ENCODE measurements at regions not wholly inside any gene's neighbourhood (a gene's known extent, or its start where the extent isn't known, plus 50 kb on each side); places are given as distances from the start of the nearest gene placed in this dataset.
"Not testable (repeated sequence)": the region's sequence is repeated elsewhere in the genome, so short reads cannot be mapped to it uniquely, and the experiment has no call there.

DNA sequence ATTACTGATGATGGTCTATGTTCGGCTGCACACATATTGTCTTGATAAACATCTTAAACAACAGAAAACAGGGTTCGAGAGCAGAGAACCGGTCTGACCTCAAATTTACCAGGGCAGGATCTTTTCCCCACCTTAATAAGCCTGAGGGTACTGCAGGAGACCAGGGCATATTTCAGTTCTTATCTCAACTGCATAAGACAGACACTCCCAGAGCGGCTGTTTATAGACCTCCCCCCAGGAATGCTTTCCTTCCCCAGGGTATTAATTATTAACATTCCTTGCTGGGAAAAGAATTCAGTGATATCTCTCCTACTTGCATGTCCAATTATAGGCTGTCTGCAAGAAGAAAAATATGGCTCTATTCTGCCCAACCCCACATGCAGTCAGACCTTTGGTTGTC lies 871.6 kb downstream of the DNAH5 start:
- not testable (repeated sequence) for H3K36me3 Mint-ChIP-seq (ENCODE audit: insufficient read depth); H3K27me3 Mint-ChIP-seq; ATAC-seq (replicated peaks); H3K27ac Mint-ChIP-seq; DNase-seq; H3K4me3 Mint-ChIP-seq; H3K4me1 Mint-ChIP-seq (ENCODE audit: low read depth in 2 of 2)
- peaks cover 5 to 26% of the 10 kb centered on the region in 2 donors for H3K9me3 Mint-ChIP-seq

DNA sequence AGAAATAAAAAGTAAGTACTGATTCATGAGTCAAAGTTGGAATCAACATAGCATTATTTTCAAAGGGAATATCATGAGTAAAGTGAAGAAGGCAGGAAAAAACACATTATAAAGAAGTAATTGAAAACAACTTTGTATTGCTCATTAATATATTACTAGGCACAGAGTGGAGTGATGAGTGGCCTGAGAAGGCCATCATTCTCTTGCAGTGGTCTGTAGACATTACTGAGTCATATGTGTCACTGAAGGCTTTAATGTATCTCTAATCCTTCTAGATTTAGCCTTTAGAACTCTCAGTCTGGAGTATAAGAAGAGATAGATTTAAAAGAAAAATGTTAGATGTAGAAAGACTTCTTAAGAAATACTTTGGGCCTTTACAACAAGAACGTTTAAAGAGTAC lies 881.4 kb downstream of the DNAH5 start:
- Mint-ChIP-seq H3K27ac (no peak overlapping the region), H3K27me3 (no peaks in the 10 kb centered on the region), H3K4me3 (no peak overlapping the region), H3K36me3 (ENCODE audit: insufficient read depth) (no peaks in the 10 kb centered on the region), H3K4me1 (ENCODE audit: low read depth in 2 of 2) (no peaks in the 10 kb centered on the region), H3K9me3 (peaks cover 0 to 1% of the 10 kb centered on the region in 2 donors)
- no peak for DNase-seq
- no peak for ATAC-seq (replicated peaks)

DNA sequence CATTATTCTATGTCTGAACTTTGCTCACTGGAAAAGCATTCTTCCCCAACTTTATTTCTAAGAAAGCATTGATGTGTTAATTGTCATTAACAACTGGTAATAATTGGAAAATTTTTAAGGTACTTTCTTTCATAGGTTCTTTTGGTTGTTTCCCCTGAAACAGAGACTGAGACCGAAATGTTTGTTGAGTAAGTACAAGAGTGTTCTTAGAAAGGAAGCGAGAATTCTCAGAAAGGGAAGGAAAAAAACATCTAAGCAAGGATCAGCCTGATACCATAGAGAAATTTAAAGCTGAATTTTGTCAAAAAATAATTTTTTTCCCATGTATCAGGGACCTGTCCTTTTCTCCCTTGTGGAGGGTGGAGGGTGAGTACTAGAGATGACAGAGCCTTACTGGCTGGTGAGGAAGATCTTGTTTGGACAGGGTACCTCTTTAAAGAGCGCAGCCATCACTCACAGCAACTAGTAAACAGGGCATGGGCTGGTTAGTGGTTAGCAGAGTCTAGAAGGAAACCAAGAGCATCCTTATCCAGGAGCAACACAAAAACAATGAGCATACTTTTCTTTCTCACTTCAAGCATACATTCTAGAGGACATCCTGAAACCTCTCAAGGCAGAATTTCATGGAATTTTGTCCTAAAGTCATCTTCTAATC lies 898.5 kb downstream of the DNAH5 start:
- DNase-seq (no peak), ATAC-seq (replicated peaks) (no peak)
- Mint-ChIP-seq H3K9me3 (peaks cover 7% of the 10 kb centered on the region in 2 donors), H3K36me3 (ENCODE audit: insufficient read depth) (no peaks in the 10 kb centered on the region), H3K4me1 (ENCODE audit: low read depth in 2 of 2) (no peaks in the 10 kb centered on the region), H3K27ac (no peak overlapping the region), H3K4me3 (no peak overlapping the region), H3K27me3 (no peaks in the 10 kb centered on the region)

DNA sequence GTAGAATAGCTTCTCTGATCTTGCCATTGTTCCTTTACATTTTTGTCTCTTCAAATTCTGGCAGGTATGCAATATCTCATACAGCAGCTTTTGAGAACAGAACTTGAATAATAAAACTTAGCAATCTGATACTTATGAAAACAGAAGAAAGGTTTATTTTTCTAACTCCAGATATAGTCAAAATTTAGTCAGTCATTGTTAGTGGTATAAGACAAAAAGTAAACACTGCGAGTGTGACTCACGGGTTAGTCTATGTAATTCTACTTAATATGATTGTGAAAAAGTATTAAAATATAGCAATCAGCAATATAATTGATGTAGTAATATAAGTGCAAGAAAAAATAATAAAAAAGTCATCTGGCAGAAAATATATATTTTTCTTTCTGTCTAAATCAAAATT lies 910.4 kb downstream of the DNAH5 start:
- H3K4me1 Mint-ChIP-seq (ENCODE audit: low read depth in 2 of 2): no peaks in the 10 kb centered on the region
- H3K4me3 Mint-ChIP-seq: no peak overlapping the region
- H3K9me3 Mint-ChIP-seq: no peaks in the 10 kb centered on the region
- no peak overlapping the region for H3K27ac Mint-ChIP-seq
- DNase-seq (no peak), ATAC-seq (replicated peaks) (no peak)
- H3K27me3 Mint-ChIP-seq: no peaks in the 10 kb centered on the region
- H3K36me3 Mint-ChIP-seq (ENCODE audit: insufficient read depth): no peaks in the 10 kb centered on the region

DNA sequence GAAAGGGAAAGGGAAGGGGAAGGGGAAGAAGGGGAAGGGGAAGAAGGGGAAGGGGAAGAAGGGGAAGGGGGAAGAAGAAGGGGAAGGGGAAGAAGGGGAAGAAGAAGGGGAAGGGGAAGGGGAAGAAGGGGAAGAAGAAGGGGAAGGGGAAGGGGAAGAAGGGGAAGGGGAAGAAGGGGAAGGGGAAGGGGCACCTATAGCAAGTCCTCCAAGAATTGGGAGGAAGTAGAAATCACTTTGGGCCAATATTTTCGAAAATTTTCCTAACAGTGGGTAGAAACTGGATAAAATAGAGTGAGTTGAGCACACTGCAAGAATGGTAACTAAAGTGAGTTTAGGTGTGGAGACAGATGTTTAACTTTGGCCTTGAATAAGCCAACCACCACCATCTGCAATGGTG lies 915.3 kb downstream of the DNAH5 start:
- H3K4me1 Mint-ChIP-seq (ENCODE audit: low read depth in 2 of 2): no peaks in the 10 kb centered on the region
- H3K27ac Mint-ChIP-seq: no peak overlapping the region
- no peak for ATAC-seq (replicated peaks)

DNA sequence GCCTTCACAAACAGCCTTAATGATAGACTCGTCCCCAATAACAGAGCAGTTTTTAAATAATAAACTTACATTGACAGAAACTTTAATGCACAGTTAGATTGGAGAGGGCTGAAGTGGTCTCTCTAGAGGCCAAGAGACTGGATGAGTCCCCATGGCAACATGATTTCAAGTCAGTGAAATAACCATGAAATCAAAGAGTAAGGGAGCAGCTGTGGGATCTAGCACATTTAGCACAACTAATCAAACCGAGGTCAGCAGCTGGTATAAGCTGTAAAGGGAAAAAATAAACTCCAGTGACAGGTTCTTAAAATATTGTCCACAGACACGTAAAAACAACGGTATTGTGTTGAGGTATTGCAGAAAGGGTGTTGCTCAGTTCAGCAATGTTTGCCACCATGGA lies 916.6 kb downstream of the DNAH5 start:
- Mint-ChIP-seq H3K9me3 (no peaks in the 10 kb centered on the region), H3K27me3 (no peaks in the 10 kb centered on the region), H3K27ac (no peak overlapping the region), H3K36me3 (ENCODE audit: insufficient read depth) (no peaks in the 10 kb centered on the region), H3K4me3 (no peak overlapping the region), H3K4me1 (ENCODE audit: low read depth in 2 of 2) (no peaks in the 10 kb centered on the region)
- no peak for DNase-seq
- ATAC-seq (replicated peaks): no peak

More for the DNA sequence above, 915.3 kb downstream of the DNAH5 start:
- no peak overlapping the region for H3K4me3 Mint-ChIP-seq
- no peaks in the 10 kb centered on the region for H3K27me3 Mint-ChIP-seq
- H3K36me3 Mint-ChIP-seq (ENCODE audit: insufficient read depth): no peaks in the 10 kb centered on the region
- no peaks in the 10 kb centered on the region for H3K9me3 Mint-ChIP-seq
- no peak for DNase-seq

DNA sequence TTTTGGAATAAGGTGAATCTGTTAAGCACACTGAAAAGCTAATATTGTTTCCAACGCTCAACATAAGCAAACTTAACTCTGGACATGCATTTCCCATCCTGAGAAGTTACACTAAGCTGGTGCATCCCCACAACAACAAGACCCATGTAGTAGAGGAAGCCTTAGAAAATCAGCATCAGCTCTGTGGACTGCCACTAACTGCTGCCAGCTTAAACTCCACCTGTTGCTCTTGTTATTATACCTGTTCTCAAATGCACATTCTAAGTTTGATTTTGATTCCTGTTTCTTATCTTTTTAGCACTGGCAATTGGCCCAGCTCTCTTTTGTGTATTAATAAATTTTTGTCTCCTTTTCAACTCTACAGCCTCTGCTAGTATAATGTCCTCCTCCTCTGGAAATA lies 924.8 kb downstream of the DNAH5 start:
- H3K27ac Mint-ChIP-seq: no peak overlapping the region
- ATAC-seq (replicated peaks) (no peak), DNase-seq (no peak)
- H3K4me1 Mint-ChIP-seq (ENCODE audit: low read depth in 2 of 2): peaks cover 0 to 2% of the 10 kb centered on the region in 2 donors
- no peaks in the 10 kb centered on the region for H3K36me3 Mint-ChIP-seq (ENCODE audit: insufficient read depth)
- H3K27me3 Mint-ChIP-seq: no peaks in the 10 kb centered on the region
- no peak overlapping the region for H3K4me3 Mint-ChIP-seq
- H3K9me3 Mint-ChIP-seq: peaks cover 0 to 1% of the 10 kb centered on the region in 2 donors

DNA sequence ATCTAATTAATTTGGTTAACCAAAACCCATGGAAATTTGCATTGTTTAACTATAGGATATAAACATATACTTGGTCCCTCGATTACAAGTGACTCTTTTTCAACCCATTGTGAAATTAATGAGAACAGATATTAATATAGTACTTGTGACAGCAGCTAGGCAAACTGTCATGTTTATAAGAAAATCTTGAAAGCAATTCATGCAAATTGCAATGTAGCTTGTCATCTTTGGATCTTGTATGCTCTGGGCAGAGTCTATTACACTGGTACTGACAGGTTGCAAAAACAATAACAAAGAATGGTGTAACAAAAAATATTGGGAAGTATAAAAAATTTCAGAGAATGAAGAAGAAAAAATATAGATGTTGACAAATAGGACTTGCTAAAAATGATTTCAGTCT lies 941.0 kb downstream of the DNAH5 start:
- H3K9me3 Mint-ChIP-seq: peaks cover 0 to 6% of the 10 kb centered on the region in 2 donors

DNA sequence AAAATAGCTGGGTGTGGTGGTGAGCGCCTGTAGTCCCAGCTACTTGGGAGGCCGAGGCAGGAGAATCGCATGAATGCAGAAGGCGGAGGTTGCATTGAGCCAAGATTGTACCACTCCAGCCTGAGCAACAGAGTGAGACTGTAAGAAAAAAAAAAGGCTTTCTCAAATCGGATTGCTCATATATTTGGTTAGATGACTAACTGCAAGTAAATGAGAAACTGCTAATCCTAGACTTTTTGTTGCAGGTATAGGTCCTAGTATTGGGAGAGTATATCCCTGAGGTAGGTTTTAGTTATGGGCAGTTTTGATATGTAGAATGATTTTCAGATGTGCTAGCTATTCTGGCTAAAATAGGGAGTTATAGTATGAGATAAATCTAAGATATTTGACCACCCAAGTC lies 944.8 kb downstream of the DNAH5 start:
- DNase-seq (no peak), ATAC-seq (replicated peaks) (no peak)
- H3K9me3 Mint-ChIP-seq: peaks cover 0 to 8% of the 10 kb centered on the region in 2 donors
- no peaks in the 10 kb centered on the region for H3K27me3 Mint-ChIP-seq
- H3K4me1 Mint-ChIP-seq (ENCODE audit: low read depth in 2 of 2): no peaks in the 10 kb centered on the region
- no peak overlapping the region for H3K4me3 Mint-ChIP-seq
- H3K27ac Mint-ChIP-seq: no peak overlapping the region
- peaks cover 2% of the 10 kb centered on the region for H3K36me3 Mint-ChIP-seq (ENCODE audit: insufficient read depth)

More for the DNA sequence above, 941.0 kb downstream of the DNAH5 start:
- H3K27me3 Mint-ChIP-seq: no peaks in the 10 kb centered on the region
- no peaks in the 10 kb centered on the region for H3K4me1 Mint-ChIP-seq (ENCODE audit: low read depth in 2 of 2)
- H3K27ac Mint-ChIP-seq: no peak overlapping the region
- DNase-seq (no peak), ATAC-seq (replicated peaks) (no peak)
- H3K36me3 Mint-ChIP-seq (ENCODE audit: insufficient read depth): peaks cover 2% of the 10 kb centered on the region
- no peak overlapping the region for H3K4me3 Mint-ChIP-seq

DNA sequence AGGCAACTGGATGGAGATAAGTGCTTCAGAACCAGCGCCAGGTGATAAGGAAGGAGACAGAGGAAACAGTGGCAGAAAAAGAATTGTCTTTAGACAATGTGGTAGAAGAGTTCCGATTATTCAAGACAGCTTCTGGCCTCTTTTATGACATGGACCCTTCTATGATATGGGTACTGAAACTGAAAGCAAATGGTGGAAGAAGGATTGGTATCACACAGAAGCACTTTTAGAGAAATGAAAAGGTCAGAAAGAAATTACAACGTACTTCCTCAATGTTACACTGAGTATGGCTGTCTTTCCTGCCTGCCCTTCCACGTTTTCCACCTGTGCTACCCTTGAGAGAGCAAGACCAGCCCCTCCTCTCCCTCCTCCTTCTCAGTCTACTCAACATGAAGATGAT lies 959.3 kb downstream of the DNAH5 start:
- Mint-ChIP-seq H3K4me3 (no peak overlapping the region), H3K27me3 (no peaks in the 10 kb centered on the region), H3K36me3 (ENCODE audit: insufficient read depth) (no peaks in the 10 kb centered on the region), H3K9me3 (peaks cover 0 to 4% of the 10 kb centered on the region in 2 donors), H3K27ac (no peak overlapping the region), H3K4me1 (ENCODE audit: low read depth in 2 of 2) (no peaks in the 10 kb centered on the region)
- no peak for ATAC-seq (replicated peaks)
- no peak for DNase-seq

DNA sequence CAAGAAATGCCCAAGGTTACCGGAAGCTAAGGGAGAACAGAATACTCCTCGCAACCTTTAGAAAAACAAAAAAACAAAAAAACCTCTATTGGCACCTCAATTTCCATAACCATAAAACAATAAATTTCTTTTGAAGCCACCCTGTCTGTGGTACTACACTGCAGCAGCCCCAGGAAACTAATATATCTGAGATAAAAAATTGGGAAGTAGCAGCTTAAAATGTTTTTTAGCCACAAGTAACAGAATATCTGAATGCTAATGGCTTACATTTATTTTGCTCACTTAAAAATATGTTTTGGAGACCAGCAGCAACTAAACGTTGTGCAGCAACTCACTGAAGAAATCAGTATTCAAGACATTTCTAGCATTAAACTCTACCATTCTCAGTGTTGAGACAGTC lies 969.6 kb downstream of the DNAH5 start:
- H3K4me3 Mint-ChIP-seq: no peak overlapping the region
- ATAC-seq (replicated peaks): no peak
- no peak overlapping the region for H3K27ac Mint-ChIP-seq
- peaks cover 0 to 3% of the 10 kb centered on the region in 2 donors for H3K9me3 Mint-ChIP-seq
- H3K36me3 Mint-ChIP-seq (ENCODE audit: insufficient read depth): no peaks in the 10 kb centered on the region
- no peak for DNase-seq
- no peaks in the 10 kb centered on the region for H3K27me3 Mint-ChIP-seq
- H3K4me1 Mint-ChIP-seq (ENCODE audit: low read depth in 2 of 2): no peaks in the 10 kb centered on the region

DNA sequence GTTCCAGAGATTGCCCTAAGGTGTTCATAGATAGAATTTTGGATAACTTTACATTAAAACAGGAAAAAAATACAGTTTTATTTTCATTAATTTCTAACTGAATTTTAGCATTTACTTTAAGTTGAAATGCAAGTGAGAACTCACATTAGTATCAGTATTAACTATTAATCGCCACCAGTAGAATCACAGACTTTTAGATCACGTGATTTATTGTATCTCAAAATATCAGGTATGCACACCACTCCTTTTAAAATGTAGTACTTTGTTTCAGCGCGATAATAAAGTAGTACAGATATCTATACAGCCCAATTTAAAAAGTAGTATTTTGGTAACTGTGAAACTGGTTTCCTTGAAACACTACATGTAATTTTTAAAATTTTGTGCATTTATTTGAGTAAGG lies 978.7 kb downstream of the DNAH5 start:
- H3K4me1 Mint-ChIP-seq (ENCODE audit: low read depth in 2 of 2): no peaks in the 10 kb centered on the region
- peaks cover 0 to 3% of the 10 kb centered on the region in 2 donors for H3K9me3 Mint-ChIP-seq
- H3K4me3 Mint-ChIP-seq: no peak overlapping the region
- DNase-seq (no peak), ATAC-seq (replicated peaks) (no peak)
- H3K36me3 Mint-ChIP-seq (ENCODE audit: insufficient read depth): no peaks in the 10 kb centered on the region
- H3K27me3 Mint-ChIP-seq: no peaks in the 10 kb centered on the region
- H3K27ac Mint-ChIP-seq: no peak overlapping the region

DNA sequence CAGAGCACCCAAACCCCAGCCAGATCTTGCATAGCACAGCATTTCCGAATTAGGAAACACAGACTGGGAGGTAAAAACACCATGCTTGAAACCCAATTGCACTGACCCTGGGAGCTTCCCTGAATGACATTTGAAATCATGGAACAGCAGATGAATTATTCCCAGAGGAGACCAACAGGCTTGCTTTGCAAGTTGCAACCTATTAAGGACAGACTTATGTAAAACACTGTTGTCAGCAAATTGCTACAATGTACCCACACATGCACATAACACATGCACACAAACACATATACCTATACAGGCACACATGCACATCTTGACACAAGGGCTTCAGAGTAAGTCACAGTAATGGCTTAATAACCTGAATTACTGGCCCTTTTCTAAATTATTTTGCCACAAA lies 984.8 kb downstream of the DNAH5 start:
- H3K36me3 Mint-ChIP-seq (ENCODE audit: insufficient read depth): no peaks in the 10 kb centered on the region
- H3K9me3 Mint-ChIP-seq: no peaks in the 10 kb centered on the region
- ATAC-seq (replicated peaks) (no peak), DNase-seq (no peak)
- H3K27ac Mint-ChIP-seq: no peak overlapping the region
- H3K4me1 Mint-ChIP-seq (ENCODE audit: low read depth in 2 of 2): no peaks in the 10 kb centered on the region
- H3K4me3 Mint-ChIP-seq: no peak overlapping the region
- no peaks in the 10 kb centered on the region for H3K27me3 Mint-ChIP-seq

DNA sequence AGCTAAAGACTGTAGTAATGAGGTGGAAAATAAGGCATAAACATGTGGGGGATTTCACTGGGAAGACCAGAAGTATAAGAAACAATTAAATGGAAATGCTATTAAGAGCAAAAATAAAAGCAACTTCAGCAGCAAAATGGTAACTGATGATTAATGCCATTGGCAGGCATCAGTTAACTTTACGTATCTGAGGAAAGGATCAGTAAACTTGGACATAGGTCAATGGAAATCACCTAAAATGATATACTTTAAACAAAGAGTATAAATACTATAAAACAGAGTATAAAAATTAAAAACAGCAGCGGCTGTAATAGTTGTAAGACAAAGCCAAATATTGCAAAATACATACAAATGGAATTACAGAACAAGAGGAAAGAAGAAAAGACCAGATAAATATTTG lies 992.1 kb downstream of the DNAH5 start:
- ATAC-seq (replicated peaks) (no peak), DNase-seq (no peak)
- H3K27ac Mint-ChIP-seq: no peak overlapping the region
- H3K9me3 Mint-ChIP-seq: no peaks in the 10 kb centered on the region
- H3K27me3 Mint-ChIP-seq: no peaks in the 10 kb centered on the region
- H3K4me3 Mint-ChIP-seq: no peak overlapping the region
- no peaks in the 10 kb centered on the region for H3K36me3 Mint-ChIP-seq (ENCODE audit: insufficient read depth)
- peaks cover 0 to 2% of the 10 kb centered on the region in 2 donors for H3K4me1 Mint-ChIP-seq (ENCODE audit: low read depth in 2 of 2)

DNA sequence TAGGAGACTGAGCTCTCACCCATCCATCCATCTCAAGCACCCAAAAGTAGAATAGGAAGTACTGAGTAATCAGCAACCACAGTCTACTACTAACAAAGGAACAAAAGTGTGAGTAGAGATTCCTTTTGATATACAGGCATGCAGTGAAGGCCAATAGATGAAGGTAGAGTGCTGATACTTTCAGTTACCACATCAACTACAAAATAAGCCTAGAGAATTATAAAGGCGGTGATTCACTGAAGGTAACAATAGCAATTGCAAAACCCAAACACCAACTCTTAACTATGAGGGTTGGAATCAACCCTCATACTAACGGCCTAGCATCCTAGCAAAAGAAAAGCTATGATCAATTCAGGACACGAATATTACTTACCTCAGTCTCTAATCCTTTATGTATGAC lies 992.6 kb downstream of the DNAH5 start:
- H3K4me1 Mint-ChIP-seq (ENCODE audit: low read depth in 2 of 2): peaks cover 0 to 2% of the 10 kb centered on the region in 2 donors
- H3K27ac Mint-ChIP-seq: no peak overlapping the region
- DNase-seq: no peak
- H3K27me3 Mint-ChIP-seq: no peaks in the 10 kb centered on the region
- H3K36me3 Mint-ChIP-seq (ENCODE audit: insufficient read depth): no peaks in the 10 kb centered on the region
- no peak for ATAC-seq (replicated peaks)
- H3K9me3 Mint-ChIP-seq: no peaks in the 10 kb centered on the region
- H3K4me3 Mint-ChIP-seq: no peak overlapping the region
